ENCODE measurements at regions not wholly inside any gene's neighbourhood (a gene's known extent, or its start where the extent isn't known, plus 50 kb on each side); places are given as distances from the start of the nearest gene placed in this dataset.

- no peak for TF ChIP-seq CTCF (IDR thresholded peaks at IDR 0.05; ENCODE audit: insufficient read depth, low read length)
These were observed 2329.5 kb downstream of the MAT2B start for GRCh38 chr5:165834891-165835290.

GRCh38 chr5:165836046-165836445 lies 2330.6 kb downstream of the MAT2B start:
- no peak overlapping the region for H3K4me3 ChIP-seq (ENCODE audit: low read depth, low read length)
- DNase-seq (ENCODE audit: low read depth): no peak
- TF ChIP-seq CTCF (IDR thresholded peaks at IDR 0.05; ENCODE audit: insufficient read depth, low read length): no peak

More at GRCh38 chr5:165834891-165835290, 2329.5 kb downstream of the MAT2B start:
- H3K4me3 ChIP-seq (ENCODE audit: low read depth, low read length): no peak overlapping the region
- no peak for DNase-seq (ENCODE audit: low read depth)

GRCh38 chr5:165837286-165837685 lies 2331.9 kb downstream of the MAT2B start:
- no peak for DNase-seq (ENCODE audit: low read depth)
- no peak overlapping the region for H3K4me3 ChIP-seq (ENCODE audit: low read depth, low read length)
- TF ChIP-seq CTCF (IDR thresholded peaks at IDR 0.05; ENCODE audit: insufficient read depth, low read length): no peak

- H3K4me3 ChIP-seq (ENCODE audit: low read depth, low read length): no peak overlapping the region
- DNase-seq (ENCODE audit: low read depth): no peak
- TF ChIP-seq CTCF (IDR thresholded peaks at IDR 0.05; ENCODE audit: insufficient read depth, low read length): no peak
These were observed 2339.2 kb downstream of the MAT2B start for GRCh38 chr5:165844571-165844970.

GRCh38 chr5:165858118-165858517 lies 2352.7 kb downstream of the MAT2B start:
- no peak for DNase-seq (ENCODE audit: low read depth)
- no peak overlapping the region for H3K4me3 ChIP-seq (ENCODE audit: low read depth, low read length)
- no peak for TF ChIP-seq CTCF (IDR thresholded peaks at IDR 0.05; ENCODE audit: insufficient read depth, low read length)

GRCh38 chr5:165859251-165859650 lies 2353.8 kb downstream of the MAT2B start:
- no peak for TF ChIP-seq CTCF (IDR thresholded peaks at IDR 0.05; ENCODE audit: insufficient read depth, low read length)
- no peak overlapping the region for H3K4me3 ChIP-seq (ENCODE audit: low read depth, low read length)
- DNase-seq (ENCODE audit: low read depth): no peak

- no peak for TF ChIP-seq CTCF (IDR thresholded peaks at IDR 0.05; ENCODE audit: insufficient read depth, low read length)
- no peak overlapping the region for H3K4me3 ChIP-seq (ENCODE audit: low read depth, low read length)
- no peak for DNase-seq (ENCODE audit: low read depth)
These were observed 2357.8 kb downstream of the MAT2B start for GRCh38 chr5:165863239-165863638.
